ENCODE measurements at regions not wholly inside any gene's neighbourhood (a gene's known extent, or its start where the extent isn't known, plus 50 kb on each side); places are given as distances from the start of the nearest gene placed in this dataset.

DNA sequence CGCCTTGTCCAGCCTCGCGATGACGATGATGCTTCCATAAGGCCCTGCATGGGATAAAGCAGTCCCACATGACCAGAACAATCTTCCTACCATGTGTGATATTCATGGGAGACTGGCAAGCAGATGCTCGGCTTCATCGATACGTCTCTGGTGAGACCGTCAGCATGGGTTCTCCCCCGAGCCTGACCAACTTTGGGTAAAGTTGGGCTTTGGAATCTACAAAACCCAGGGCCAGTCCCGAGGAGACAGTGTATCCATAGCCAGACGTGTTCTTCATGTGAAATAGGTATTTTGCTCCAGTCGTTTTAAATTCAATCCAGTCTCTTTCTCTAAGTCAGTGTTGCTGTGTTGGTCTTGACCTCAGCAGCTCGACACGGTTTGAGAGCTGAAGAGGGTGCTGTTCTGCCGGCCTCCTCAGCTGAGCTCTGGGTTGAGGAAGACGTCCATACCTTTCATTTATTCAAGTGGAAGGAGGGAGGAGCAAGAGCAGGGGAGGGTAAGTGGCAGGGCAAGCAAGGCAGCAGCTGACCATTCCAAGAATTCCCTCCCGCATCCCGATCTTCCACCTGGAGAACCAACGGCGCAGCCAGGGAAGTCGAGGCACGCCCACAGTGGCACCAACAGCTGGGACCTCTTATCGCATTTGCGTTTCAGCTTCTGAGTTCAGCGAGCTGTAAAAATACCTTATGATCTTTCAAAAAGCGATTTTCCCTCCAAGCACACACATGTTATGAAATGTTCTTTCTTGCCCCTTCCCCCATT is 64.0 kb upstream of the THBS2 start:
- no peak for TF ChIP-seq POLR2A (IDR thresholded peaks at IDR 0.05)
- TF ChIP-seq, protein P1, sequence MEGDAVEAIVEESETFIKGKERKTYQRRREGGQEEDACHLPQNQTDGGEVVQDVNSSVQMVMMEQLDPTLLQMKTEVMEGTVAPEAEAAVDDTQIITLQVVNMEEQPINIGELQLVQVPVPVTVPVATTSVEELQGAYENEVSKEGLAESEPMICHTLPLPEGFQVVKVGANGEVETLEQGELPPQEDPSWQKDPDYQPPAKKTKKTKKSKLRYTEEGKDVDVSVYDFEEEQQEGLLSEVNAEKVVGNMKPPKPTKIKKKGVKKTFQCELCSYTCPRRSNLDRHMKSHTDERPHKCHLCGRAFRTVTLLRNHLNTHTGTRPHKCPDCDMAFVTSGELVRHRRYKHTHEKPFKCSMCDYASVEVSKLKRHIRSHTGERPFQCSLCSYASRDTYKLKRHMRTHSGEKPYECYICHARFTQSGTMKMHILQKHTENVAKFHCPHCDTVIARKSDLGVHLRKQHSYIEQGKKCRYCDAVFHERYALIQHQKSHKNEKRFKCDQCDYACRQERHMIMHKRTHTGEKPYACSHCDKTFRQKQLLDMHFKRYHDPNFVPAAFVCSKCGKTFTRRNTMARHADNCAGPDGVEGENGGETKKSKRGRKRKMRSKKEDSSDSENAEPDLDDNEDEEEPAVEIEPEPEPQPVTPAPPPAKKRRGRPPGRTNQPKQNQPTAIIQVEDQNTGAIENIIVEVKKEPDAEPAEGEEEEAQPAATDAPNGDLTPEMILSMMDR (IDR thresholded peaks at IDR 0.05): no peak
